ENCODE measurements at regions not wholly inside any gene's neighbourhood (a gene's known extent, or its start where the extent isn't known, plus 50 kb on each side); places are given as distances from the start of the nearest gene placed in this dataset.

- H3K27me3 ChIP-seq (ENCODE audit: control insufficient read depth, low read length) = no peaks in the 10 kb centered on the region
- no peaks in the 10 kb centered on the region for H3F3A ChIP-seq (ENCODE audit: control insufficient read depth, insufficient read depth)
- no peak overlapping the region for H3K4me3 ChIP-seq (ENCODE audit: low read length)
- no peaks in the 10 kb centered on the region for H3K4me1 ChIP-seq (ENCODE audit: control insufficient read depth, low read length)
- no peaks in the 10 kb centered on the region for H3K79me2 ChIP-seq (ENCODE audit: control insufficient read depth, low read length)
- no peak overlapping the region for H3K4me2 ChIP-seq (ENCODE audit: low read length)
- no peaks in the 10 kb centered on the region for H4K20me1 ChIP-seq (ENCODE audit: control insufficient read depth, insufficient read depth, low read depth, low read length)
- H3K9me3 ChIP-seq (ENCODE audit: control insufficient read depth, insufficient read depth, low read length) = no peaks in the 10 kb centered on the region; the same call in 1 of the 2 replicates
- no peak overlapping the region for H3K27ac ChIP-seq (ENCODE audit: low read depth, low read length)
- H3K9me2 ChIP-seq (replicated peaks; ENCODE audit: control insufficient read depth, low read length) = no peaks in the 10 kb centered on the region
- TF ChIP-seq EZH2phosphoT487 (IDR thresholded peaks at IDR 0.05; ENCODE audit: borderline replicate concordance, low read length) (no peak), CTCF (IDR thresholded peaks at IDR 0.05; ENCODE audit: low read depth, low read length, poor library complexity, severe bottlenecking) (no peak)
- H3K36me3 ChIP-seq (ENCODE audit: control insufficient read depth, low read length) = no peaks in the 10 kb centered on the region
Observed at GRCh38 chr11:23732026-23732425, 764.8 kb upstream of the LUZP2 start.

GRCh38 chr11:23746896-23747295 is 750.0 kb upstream of the LUZP2 start:
- Histone ChIP-seq H3F3A (ENCODE audit: control insufficient read depth, insufficient read depth) (no peaks in the 10 kb centered on the region), H3K79me2 (ENCODE audit: control insufficient read depth, low read length) (no peaks in the 10 kb centered on the region), H3K4me3 (ENCODE audit: low read length) (no peak overlapping the region), H3K9me3 (ENCODE audit: control insufficient read depth, insufficient read depth, low read length) (no peaks in the 10 kb centered on the region), H3K36me3 (ENCODE audit: control insufficient read depth, low read length) (no peaks in the 10 kb centered on the region), H3K4me2 (ENCODE audit: low read length) (no peak overlapping the region), H3K27ac (ENCODE audit: low read depth, low read length) (no peak overlapping the region), H3K9me2 (replicated peaks; ENCODE audit: control insufficient read depth, low read length) (no peaks in the 10 kb centered on the region), H4K20me1 (ENCODE audit: control insufficient read depth, insufficient read depth, low read depth, low read length) (no peaks in the 10 kb centered on the region), H3K27me3 (ENCODE audit: control insufficient read depth, low read length) (no peaks in the 10 kb centered on the region), H3K4me1 (ENCODE audit: control insufficient read depth, low read length) (peaks cover 13% of the 10 kb centered on the region)
- TF ChIP-seq EZH2phosphoT487 (IDR thresholded peaks at IDR 0.05; ENCODE audit: borderline replicate concordance, low read length) (no peak), CTCF (IDR thresholded peaks at IDR 0.05; ENCODE audit: low read depth, low read length, poor library complexity, severe bottlenecking) (no peak)

- no peaks in the 10 kb centered on the region for H3K27me3 ChIP-seq (ENCODE audit: control insufficient read depth, low read length)
- no peak overlapping the region for H3K4me3 ChIP-seq (ENCODE audit: low read length)
- H3K36me3 ChIP-seq (ENCODE audit: control insufficient read depth, low read length) = no peaks in the 10 kb centered on the region
- TF ChIP-seq EZH2phosphoT487 (IDR thresholded peaks at IDR 0.05; ENCODE audit: borderline replicate concordance, low read length) (no peak), CTCF (IDR thresholded peaks at IDR 0.05; ENCODE audit: low read depth, low read length, poor library complexity, severe bottlenecking) (no peak)
- no peak overlapping the region for H3K4me2 ChIP-seq (ENCODE audit: low read length)
- no peaks in the 10 kb centered on the region for H3F3A ChIP-seq (ENCODE audit: control insufficient read depth, insufficient read depth)
- peaks cover 13% of the 10 kb centered on the region for H3K4me1 ChIP-seq (ENCODE audit: control insufficient read depth, low read length)
- H3K9me2 ChIP-seq (replicated peaks; ENCODE audit: control insufficient read depth, low read length) = no peaks in the 10 kb centered on the region
- H4K20me1 ChIP-seq (ENCODE audit: control insufficient read depth, insufficient read depth, low read depth, low read length) = no peaks in the 10 kb centered on the region
- H3K9me3 ChIP-seq (ENCODE audit: control insufficient read depth, insufficient read depth, low read length) = no peaks in the 10 kb centered on the region
- no peaks in the 10 kb centered on the region for H3K79me2 ChIP-seq (ENCODE audit: control insufficient read depth, low read length)
- H3K27ac ChIP-seq (ENCODE audit: low read depth, low read length) = no peak overlapping the region
Observed at GRCh38 chr11:23749762-23750430, 747.0 kb upstream of the LUZP2 start.

Data from DOHH2 (cell line).